ENCODE measurements at regions not wholly inside any gene's neighbourhood (a gene's known extent, or its start where the extent isn't known, plus 50 kb on each side); places are given as distances from the start of the nearest gene placed in this dataset.

DNA sequence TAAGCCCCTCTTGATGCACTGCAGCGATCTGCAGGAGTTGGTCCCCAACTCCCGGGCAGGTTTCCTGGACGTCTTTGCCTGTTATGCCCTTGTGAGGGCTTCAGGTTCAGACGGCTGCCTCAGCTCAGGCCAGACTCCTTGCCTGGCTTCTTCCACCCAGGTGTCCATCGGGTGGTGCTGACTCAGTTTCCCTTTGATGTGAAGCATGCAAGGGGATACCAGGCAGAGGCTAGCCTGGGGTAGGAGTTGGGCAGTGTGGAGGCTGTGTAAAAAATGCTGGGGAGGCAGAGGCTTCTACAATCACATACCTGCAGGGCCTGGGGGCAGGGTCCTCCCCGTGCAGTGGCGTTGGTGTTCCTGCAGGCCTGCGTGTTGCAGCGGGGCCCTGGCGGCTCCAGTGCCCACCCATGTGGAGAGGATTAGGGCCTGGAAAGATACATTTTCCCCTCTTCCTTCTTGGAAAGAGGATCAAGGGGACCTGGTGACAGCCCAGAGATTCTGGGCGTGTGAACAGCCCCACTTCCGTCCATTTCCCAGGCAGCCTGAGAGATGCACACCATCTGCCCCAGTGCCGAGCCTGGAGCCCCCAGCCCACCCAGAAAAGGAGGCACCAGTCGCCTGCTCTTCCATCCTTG lies 338.3 kb downstream of the DYSF start:
- DNase-seq (ENCODE audit: low read depth in 2 of 2) = no peak

GRCh38 chr2:71791061-71791450 lies 337.7 kb downstream of the DYSF start:
- no peak for DNase-seq (ENCODE audit: low read depth in 2 of 2)

- DNase-seq (ENCODE audit: low read depth in 2 of 2) = no peak
Observed at GRCh38 chr2:71790226-71791060, 337.1 kb downstream of the DYSF start.

DNA sequence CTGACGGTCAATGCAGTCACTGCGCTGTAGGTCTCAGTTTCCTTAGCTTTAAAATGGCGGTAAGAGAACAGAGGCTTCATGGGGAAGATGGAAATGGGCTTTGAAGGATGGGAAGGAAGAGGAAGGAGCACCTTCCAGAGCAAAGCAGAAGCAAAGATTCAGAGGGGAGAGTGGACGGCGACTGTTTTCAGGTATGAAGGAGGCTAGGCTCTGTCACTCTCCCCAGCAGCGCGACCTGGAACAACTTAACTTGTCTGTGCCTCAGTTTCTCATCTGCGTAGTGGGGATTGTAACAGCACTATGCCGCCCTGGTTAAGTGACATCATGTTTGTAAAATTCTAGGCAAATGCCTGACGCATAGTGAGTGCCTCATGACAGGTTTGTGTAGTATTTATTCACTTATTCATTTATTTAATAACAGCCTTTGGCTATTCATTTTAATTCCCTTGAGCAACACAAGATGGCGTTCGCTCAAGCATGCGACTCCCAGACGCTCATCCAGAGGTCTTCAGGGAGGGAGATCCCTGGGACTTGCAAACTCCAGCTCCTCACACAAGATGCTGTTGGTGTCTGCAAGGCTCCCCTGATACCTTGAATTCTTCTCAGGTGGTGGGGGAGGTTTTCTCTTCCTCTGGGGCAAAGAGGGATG lies 336.3 kb downstream of the DYSF start:
- no peak for DNase-seq (ENCODE audit: low read depth in 2 of 2)

DNA sequence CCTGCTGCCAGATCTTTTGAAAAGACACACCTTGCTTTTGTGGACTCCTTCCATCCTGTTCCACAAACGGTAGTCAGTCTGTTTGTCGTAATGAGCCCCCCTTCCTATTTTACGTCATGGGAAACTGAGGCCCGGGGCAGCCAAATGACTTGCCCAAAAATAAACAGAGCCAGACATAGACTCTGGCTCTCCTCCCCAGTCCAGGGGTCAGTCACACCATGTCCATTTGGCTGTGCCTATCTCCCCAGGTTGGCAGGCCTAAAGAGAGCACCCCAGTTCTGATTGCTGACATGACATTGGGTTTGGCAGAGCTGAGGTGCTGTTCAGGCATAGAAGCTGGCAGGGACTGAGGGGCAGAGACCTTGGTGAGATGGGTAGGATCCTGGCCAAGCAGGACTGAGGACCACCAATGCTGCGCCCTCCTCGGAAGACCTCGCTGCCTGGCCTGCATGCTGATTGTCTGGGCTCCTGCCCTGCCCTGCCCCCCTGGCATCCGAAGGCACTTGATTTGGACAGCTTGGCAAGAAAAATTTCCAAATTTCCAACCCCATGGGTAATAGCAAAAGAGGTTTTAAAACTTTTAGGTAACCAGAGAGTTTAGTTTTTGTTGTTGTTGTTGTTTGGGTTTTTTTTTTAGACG lies 335.4 kb downstream of the DYSF start:
- DNase-seq (ENCODE audit: low read depth in 2 of 2) = no peak

DNA sequence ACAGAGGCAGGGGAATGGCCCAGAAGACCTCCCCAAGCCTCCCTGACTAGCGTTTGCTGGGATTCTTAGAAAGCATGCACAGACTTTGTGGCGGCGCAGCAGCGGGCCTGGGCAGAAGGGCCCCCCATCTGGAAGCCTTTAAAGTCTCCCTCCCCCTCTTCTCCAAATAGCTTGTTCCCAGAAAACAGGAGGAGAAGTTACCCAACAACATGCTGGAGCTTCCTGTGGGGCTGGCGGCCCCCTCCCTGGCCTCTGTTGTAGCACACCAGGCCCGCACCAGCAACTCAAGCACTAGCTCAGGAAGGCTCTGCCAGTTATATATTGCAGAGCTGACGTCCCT lies 334.8 kb downstream of the DYSF start:
- no peak for DNase-seq (ENCODE audit: low read depth in 2 of 2)

- no peak for DNase-seq (ENCODE audit: low read depth in 2 of 2)
Observed at GRCh38 chr2:71787476-71788185, 334.3 kb downstream of the DYSF start.

- no peak for DNase-seq (ENCODE audit: low read depth in 2 of 2)
Observed at GRCh38 chr2:71787108-71787415, 333.7 kb downstream of the DYSF start.

DNA sequence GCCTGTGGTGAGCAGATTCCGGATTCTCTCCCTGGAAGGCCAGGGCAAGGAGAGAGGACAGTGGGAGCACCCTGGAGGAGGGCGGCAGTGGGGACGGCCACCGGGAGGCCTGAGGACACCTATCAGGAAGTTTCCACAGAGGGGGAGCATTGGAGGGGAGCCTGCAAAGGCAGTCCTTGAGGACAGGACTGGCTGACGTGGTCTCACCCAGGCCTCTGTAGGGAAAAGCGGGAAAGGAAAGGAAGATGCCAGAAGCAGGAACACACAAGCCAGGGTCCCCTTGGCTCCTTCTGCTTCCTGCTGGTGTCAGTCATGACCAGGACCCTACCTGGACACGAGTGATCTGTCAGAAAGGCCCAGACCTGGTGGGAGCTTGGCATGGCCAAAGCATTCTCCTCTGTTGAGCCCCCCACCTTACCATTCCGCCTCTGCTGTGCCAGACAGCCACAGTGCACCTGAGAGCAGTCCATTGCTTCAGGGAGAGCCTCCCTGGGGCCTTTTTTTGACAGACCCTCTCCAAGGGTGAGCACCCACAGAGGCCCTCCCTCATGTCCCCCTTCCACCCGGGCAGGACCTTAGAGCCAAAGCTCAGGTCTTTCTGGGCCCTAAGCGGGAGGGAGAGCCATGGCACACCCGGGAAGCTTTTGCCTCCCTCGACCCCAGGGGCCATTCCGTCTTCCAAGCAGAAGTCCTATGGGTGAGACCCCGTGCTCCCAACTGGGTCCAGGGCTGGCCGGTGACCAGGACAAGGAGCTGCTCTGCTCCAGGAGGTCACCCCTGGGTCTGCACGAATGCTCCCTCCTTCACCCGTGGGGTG lies 333.1 kb downstream of the DYSF start:
- DNase-seq (ENCODE audit: low read depth in 2 of 2) = no peak

GRCh38 chr2:71785516-71785981 lies 332.2 kb downstream of the DYSF start:
- no peak for DNase-seq (ENCODE audit: low read depth in 2 of 2)

- no peak for DNase-seq (ENCODE audit: low read depth in 2 of 2)
Observed at GRCh38 chr2:71784734-71785511, 331.6 kb downstream of the DYSF start.

- no peak for DNase-seq (ENCODE audit: low read depth in 2 of 2)
Observed at GRCh38 chr2:71783815-71784214, 330.5 kb downstream of the DYSF start.

GRCh38 chr2:71783215-71783614 lies 329.9 kb downstream of the DYSF start:
- no peak for DNase-seq (ENCODE audit: low read depth in 2 of 2)

- no peak for DNase-seq (ENCODE audit: low read depth in 2 of 2)
Observed at GRCh38 chr2:71782323-71782722, 329.0 kb downstream of the DYSF start.

DNA sequence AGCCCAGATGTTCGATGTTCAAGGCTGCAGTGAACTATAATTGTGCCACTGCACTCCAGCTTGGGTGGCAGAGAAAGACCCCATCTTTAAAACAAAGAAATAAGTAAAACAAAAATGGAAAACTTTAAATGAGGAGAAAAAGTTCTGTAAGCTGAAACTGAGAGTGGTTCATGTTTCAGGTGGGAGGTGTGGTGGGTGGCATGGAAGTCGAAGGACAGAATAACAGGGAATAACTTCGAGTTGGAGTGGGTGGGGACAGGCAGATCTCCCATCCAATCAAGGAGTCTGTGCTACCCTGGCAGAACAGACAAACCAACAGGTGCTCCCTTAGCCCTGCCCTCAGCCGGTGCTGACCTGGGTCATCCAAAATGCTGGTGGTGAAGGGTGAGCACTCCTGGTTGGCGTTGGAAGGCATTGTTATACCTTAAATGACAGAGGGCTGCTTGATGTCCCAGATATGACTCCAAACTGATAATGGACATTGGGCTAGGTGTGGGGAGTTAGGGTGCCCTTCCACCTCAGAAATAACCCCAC lies 328.4 kb downstream of the DYSF start:
- DNase-seq (ENCODE audit: low read depth in 2 of 2) = no peak

DNA sequence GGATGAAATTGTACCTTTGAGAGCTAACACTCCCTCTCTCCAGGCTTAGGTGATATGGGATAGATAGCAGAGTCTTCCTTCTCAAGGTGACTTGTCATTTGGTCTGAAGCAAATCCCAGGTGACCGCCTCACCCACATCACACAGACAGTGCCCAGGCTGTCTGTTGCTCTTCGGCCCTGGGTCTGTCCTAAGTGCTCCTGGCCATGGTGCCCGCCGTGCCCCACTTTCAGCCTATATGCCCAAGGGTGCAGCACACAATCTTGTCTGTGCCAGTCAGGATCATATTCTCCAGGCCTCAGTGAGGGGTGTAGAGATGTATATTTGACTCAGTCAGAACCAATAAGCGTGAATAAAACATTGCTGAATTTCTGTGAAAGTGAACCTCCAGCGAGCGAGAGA lies 326.8 kb downstream of the DYSF start:
- DNase-seq (ENCODE audit: low read depth in 2 of 2) = no peak

GRCh38 chr2:71779774-71780105 lies 326.4 kb downstream of the DYSF start:
- no peak for DNase-seq (ENCODE audit: low read depth in 2 of 2)

DNA sequence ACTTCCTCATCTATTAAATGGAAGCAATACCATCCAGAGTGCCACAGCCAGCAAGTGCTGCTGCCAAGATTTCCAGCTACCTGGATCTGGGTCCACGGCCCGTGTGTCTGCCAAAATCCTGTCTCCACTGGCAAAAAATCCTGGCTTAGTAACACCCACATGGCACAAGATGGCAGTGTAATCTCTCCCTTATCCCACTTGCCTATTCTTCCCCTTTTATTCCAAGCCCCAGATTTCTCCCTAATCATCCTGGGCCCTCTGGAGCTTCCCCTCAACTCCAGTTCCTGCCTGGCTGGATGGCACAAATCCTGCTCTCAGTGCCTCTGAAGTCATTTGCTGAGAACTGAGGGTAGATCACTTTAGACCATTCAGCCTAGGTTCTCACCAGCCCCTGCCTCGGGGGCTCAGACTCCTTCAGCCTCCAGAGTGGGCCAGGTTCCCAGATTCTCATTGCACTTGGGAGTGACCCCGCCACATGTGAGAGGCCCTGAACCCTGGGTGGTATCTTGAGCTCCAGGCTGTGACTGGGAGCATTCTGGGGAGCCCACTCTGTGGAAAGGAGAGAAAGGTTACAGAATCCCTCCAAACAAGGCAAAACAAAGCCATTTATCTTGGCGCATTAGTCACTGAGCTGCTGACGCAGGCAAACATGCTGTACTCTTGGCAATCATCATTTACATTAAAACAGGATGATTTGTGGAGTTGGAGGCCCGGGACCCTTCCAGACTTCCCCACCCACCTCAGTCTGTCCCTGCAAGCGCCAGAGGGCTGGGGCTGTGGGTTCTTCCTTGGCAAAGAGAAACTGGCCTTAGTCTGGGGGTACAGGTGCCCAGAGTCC lies 325.8 kb downstream of the DYSF start:
- no peak for DNase-seq (ENCODE audit: low read depth in 2 of 2)

GRCh38 chr2:71778514-71778913 lies 325.2 kb downstream of the DYSF start:
- no peak for DNase-seq (ENCODE audit: low read depth in 2 of 2)

Measured in stimulated activated CD8-positive, alpha-beta memory T cell treated with anti-CD3 and anti-CD28 coated beads, Interleukin-15, amount 100 ng/mL, for 48 hours (primary cell).